ENCODE measurements at regions not wholly inside any gene's neighbourhood (a gene's known extent, or its start where the extent isn't known, plus 50 kb on each side); places are given as distances from the start of the nearest gene placed in this dataset.

DNA sequence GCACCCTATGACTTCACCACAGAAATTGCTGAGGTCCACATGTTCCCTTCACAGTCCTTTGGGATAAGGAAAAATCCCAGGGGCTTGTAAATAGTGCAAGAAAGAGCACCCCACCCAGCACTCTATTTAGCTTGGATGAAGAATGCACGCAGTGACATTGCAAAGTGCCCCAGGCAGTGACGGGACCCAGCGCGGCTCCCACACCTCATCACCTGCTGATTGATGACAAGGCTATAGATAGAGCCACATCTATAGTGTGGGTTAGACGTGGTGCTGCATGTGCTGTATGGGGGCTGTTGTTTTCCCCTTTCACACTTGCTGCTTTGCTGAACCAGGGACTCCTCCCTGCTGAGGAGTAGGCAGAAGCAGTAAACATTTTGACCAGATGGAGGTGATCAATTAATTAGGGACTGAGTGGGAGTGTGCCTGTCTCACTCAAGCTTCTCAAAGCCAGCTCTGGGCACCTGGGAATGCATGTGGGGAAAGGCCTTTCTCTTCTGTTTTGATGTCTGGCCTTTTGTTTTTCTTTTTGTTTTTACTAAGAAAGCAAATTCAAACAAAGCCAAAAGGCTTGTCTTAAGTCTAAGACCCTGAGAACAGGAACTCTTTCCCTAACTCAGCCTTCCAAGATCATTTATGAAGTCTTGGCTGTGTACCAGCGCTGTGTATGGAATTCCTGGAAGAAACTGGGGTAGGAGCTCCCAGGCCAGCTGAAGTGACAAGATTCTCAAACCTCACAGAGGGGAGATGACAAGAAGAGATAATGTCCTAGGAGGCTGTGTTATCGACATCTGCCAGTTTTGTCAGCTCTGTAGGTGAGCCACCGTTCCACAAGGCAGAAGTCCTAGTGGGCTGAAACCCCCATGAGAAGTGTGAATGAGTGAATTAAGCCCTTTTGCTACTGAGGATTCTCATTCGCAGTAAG is 219.7 kb downstream of the BARX2 start:
- ATAC-seq (no peak; the same call in 2 of the 3 replicates), DNase-seq (ENCODE audit: extremely low read depth in 1 of 4, low spot score in 3 of 4) (no peak), FAIRE-seq (no peak)
- TF ChIP-seq, protein P1, sequence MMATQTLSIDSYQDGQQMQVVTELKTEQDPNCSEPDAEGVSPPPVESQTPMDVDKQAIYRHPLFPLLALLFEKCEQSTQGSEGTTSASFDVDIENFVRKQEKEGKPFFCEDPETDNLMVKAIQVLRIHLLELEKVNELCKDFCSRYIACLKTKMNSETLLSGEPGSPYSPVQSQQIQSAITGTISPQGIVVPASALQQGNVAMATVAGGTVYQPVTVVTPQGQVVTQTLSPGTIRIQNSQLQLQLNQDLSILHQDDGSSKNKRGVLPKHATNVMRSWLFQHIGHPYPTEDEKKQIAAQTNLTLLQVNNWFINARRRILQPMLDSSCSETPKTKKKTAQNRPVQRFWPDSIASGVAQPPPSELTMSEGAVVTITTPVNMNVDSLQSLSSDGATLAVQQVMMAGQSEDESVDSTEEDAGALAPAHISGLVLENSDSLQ (IDR thresholded peaks at IDR 0.05): peak; percentile 43
- TF ChIP-seq TEAD4 (IDR thresholded peaks at IDR 0.05; ENCODE audit: low read length) (peak; percentile 32; the same call in 1 of the 2 replicates), TEAD4 (CRISPR knock-in tag; IDR thresholded peaks at IDR 0.05; ENCODE audit: borderline replicate concordance) (no peak), RFX1 (IDR thresholded peaks at IDR 0.05) (no peak), ARID1B (IDR thresholded peaks at IDR 0.05) (peak; percentile 54; the same call in 1 of the 2 replicates), MEIS2 (IDR thresholded peaks at IDR 0.05; ENCODE audit: partially characterized antibody) (peak; percentile 16), FOXA3 (CRISPR knock-in tag; conservative IDR thresholded peaks at IDR 0.05 in 1 of 2, IDR thresholded peaks at IDR 0.05 in 1 of 2) (peak in 1 of 2 experiments; percentile 67; a peak in 2 of 4 replicates), TAL1 (IDR thresholded peaks at IDR 0.05) (peak; percentile 22; the same call in 1 of the 2 replicates), ARID2 (IDR thresholded peaks at IDR 0.05) (no peak), KLF1 (tag; IDR thresholded peaks at IDR 0.05) (no peak), MAFF (IDR thresholded peaks at IDR 0.05; ENCODE audit: low read length) (no peak), HMG20B (CRISPR knock-in tag; IDR thresholded peaks at IDR 0.05) (no peak), PURB (CRISPR knock-in tag; IDR thresholded peaks at IDR 0.05; ENCODE audit: low read depth) (no peak), ZFP30 (CRISPR knock-in tag; IDR thresholded peaks at IDR 0.05; ENCODE audit: borderline replicate concordance) (no peak), MIER1 (IDR thresholded peaks at IDR 0.05; ENCODE audit: low read depth) (no peak), BRF1 (IDR thresholded peaks at IDR 0.05; ENCODE audit: borderline replicate concordance, extremely low read depth, insufficient read length) (no peak)
- TF ChIP-seq, protein P2, sequence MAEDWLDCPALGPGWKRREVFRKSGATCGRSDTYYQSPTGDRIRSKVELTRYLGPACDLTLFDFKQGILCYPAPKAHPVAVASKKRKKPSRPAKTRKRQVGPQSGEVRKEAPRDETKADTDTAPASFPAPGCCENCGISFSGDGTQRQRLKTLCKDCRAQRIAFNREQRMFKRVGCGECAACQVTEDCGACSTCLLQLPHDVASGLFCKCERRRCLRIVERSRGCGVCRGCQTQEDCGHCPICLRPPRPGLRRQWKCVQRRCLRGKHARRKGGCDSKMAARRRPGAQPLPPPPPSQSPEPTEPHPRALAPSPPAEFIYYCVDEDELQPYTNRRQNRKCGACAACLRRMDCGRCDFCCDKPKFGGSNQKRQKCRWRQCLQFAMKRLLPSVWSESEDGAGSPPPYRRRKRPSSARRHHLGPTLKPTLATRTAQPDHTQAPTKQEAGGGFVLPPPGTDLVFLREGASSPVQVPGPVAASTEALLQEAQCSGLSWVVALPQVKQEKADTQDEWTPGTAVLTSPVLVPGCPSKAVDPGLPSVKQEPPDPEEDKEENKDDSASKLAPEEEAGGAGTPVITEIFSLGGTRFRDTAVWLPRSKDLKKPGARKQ (CRISPR knock-in tag; IDR thresholded peaks at IDR 0.05): no peak
- Histone ChIP-seq H3K36me3 (ENCODE audit: control insufficient read depth, insufficient read depth, low read length) (no peaks in the 10 kb centered on the region), H4K20me1 (replicated peaks; ENCODE audit: control insufficient read depth, insufficient read depth, low read length) (no peaks in the 10 kb centered on the region; the same call in 1 of the 2 replicates), H3K27me3 (ENCODE audit: control insufficient read depth in 2 of 2, insufficient read depth in 2 of 2, low read length in 2 of 2) (peaks cover 0 to 12% of the 10 kb centered on the region in 2 experiments; a peak in 1 of 5 replicates), H3K9me3 (replicated peaks; ENCODE audit: control insufficient read depth, insufficient read depth, low read depth, low read length) (no peaks in the 10 kb centered on the region), H3K27ac (ENCODE audit: extremely low read depth, low read depth, low read length) (no peak overlapping the region), H3K9ac (ENCODE audit: insufficient read depth in 1 of 2, low read depth in 2 of 2, low read length in 2 of 2) (no peak overlapping the region), H3K79me2 (ENCODE audit: control insufficient read depth, insufficient read depth, low read length) (no peaks in the 10 kb centered on the region), H3K4me1 (replicated peaks in 1 of 2; ENCODE audit: control insufficient read depth in 2 of 2, insufficient read depth in 2 of 2, low read length in 2 of 2) (no peaks in the 10 kb centered on the region; a peak in 1 of 5 replicates), H2AFZ (ENCODE audit: low read depth, low read length) (no peak overlapping the region), H3K4me3 (no peak overlapping the region), H3K9me1 (ENCODE audit: control insufficient read depth, insufficient read depth, low read length) (no peaks in the 10 kb centered on the region), H3K4me2 (ENCODE audit: insufficient read depth, low read length) (no peak overlapping the region; the same call in 1 of the 2 replicates)
- ChIA-PET CTCF (ENCODE audit: low intra/inter-chr PET ratio) (no interaction called here), POLR2A (interaction anchor here (1.0 kb wide), 1 partner anchor 11 kb away, joined by 4 read pairs; no protein-coding TSS in a partner anchor)
- no TSS peak for BruUV-seq (replicated peaks)
- in situ Hi-C loops (cut with MboI) (no loop called here), intact Hi-C loops (cut with micrococcal nuclease) (no loop called here)
- WGBS (ENCODE audit: insufficient coverage, low coverage, missing lambda C conversion rate): 0% methylated on average over 9 of the region's 9 CpGs

Data from K562 (cell line).